ENCODE measurements at regions not wholly inside any gene's neighbourhood (a gene's known extent, or its start where the extent isn't known, plus 50 kb on each side); places are given as distances from the start of the nearest gene placed in this dataset.
A peak's percentile ranks its signal among the peaks of the same experiment; 100 is the strongest.
"Not testable (repeated sequence)": the region's sequence is repeated elsewhere in the genome, so short reads cannot be mapped to it uniquely, and the experiment has no call there.

DNA sequence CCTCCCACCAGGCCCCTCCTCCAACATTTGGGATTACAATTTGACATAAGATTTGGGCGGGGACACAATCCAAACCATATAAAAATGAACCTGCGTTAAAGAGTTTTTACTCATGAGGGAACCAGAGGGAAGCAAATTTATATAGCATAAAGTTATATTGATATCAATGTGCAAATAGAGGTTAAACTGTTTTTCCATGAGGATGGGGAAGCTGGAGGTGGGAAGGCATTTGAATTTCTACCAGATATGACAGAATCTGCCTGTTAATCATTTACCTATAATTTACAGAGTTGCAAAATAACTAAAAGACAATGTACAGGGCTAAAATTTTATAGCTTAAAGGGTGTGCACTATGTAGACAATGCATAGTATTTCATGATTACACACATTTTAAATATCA is 322.0 kb upstream of the FKBP1C start:
- no peak for DNase-seq

DNA sequence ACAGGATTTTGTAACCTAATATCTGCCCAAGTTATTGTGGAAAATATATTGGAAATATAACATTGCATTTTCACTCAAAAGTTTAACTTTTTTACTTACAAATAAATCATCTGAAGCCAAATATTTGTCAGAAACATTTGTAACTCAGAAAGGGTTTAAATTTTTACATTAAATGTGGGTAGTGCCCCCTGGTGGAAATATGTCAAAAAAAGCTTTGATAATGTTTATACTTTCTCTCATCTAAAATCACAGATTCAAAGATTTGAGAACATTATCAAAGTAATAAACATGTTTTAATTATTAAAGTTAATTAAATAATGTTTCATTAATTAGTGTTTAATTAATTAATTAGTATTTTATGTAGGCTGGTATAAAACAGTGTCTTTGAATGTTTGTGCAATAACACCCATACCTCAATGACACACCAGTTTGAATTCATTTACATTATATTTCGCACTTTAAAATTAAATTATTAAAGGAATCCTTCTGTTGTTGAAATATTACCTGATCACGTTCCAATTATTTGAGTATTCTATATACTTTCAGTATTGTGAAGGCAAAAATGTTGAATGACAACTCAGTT is 320.1 kb upstream of the FKBP1C start:
- DNase-seq: peak; percentile 12

DNA sequence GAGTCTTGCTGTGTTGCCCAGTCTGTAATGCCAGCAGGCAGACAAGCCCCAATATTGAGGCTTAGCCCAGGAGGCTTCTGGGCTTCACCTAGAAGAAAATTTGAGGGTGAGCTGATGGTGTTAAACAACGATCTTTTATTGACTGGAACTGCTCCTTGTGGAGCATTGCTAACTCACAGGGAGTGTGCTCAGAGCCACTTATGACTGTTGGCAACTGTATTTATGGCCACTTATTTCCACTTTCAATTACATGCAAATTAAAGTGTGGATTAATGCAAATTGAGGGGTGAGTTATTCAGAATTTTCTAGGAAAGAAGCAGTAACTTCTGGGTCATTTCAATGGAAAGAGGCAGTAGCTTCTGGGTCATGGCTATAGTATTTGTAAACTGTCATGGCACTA is 317.2 kb upstream of the FKBP1C start:
- DNase-seq: no peak

DNA sequence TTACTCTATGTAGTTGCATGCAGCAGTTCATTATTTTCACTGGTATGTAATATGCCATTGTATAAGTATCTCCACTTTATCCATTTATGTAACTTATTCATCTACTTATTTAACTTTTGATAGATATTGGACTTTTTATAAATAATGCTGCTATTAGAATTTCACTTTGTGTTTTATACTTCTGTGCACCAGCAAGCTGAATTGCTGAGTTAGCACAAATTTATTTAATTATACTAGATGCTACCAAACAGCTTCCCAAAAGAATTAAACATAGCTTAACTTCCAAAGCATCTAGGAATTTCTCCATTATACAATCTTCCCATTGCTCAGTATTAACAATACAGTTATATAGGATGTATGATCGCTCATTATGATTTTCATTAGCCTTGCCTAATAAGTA is 308.0 kb upstream of the FKBP1C start:
- no peak for DNase-seq

- DNase-seq: no peak
Measured at GRCh38 chr6:62904687-62905086, 306.6 kb upstream of the FKBP1C start.

DNA sequence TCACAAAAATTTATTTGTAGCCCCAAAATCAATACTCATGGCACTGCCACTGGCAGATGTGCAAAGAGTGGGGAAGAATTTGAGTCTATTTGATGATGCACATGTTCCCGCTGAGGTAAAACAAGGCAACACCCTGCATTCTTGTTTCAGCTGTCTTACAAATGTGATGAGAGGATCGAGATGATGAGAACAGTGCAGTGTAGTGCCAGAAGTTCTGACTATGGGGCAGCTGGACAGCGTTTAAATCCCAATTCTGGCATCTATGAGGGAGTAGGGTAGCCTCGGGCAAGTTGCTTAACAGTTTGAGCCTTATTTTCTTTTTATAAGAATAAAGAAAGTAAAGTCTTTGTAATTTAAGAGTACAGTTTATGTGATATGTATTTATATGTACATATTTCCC is 296.7 kb upstream of the FKBP1C start:
- DNase-seq: no peak

DNA sequence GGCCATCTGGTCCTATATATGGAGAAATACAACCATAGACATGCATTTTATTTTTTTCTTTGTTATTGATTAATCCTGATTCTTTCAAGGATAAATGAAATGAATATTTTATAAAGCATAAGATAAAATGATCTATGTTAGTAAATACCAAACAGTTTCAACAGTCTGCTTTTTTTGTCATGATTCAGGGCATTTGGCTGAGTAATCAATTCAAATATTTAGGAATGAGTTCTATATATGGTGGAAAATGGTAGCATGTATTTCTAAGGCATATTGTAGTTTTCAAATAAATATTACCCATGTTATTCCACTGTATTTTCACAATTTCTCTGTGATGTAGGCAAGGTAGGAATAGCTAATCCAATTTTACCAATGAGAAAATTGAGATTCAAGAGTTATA is 287.5 kb upstream of the FKBP1C start:
- DNase-seq: no peak

GRCh38 chr6:62940848-62941247 is 270.4 kb upstream of the FKBP1C start:
- no peak for DNase-seq

DNA sequence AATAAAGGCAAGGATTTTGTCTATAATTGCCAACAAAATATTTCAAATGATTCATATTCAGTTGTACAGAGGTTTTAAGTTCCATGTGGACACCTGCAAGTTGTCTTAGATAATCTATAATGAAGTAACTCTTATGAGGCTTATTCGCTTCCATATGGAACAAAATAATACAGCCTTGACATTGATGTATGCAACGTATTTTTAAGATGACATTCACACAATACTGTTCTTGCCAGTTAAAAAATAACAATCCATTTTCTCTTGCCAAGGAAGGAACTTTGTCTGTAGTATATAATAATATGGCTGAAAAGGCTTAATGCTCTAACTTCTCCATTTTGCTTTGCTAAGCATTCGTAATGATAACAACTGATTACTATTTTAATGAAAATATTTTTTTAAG is 269.3 kb upstream of the FKBP1C start:
- DNase-seq: no peak

- no peak for DNase-seq
Measured at GRCh38 chr6:62968834-62969233, 242.4 kb upstream of the FKBP1C start.

GRCh38 chr6:62971976-62972658 is 239.2 kb upstream of the FKBP1C start:
- DNase-seq: no peak

- no peak for DNase-seq
Measured at GRCh38 chr6:62974452-62974851, 236.8 kb upstream of the FKBP1C start.

- no peak for DNase-seq
Measured at GRCh38 chr6:62976566-62976965, 234.7 kb upstream of the FKBP1C start.

DNA sequence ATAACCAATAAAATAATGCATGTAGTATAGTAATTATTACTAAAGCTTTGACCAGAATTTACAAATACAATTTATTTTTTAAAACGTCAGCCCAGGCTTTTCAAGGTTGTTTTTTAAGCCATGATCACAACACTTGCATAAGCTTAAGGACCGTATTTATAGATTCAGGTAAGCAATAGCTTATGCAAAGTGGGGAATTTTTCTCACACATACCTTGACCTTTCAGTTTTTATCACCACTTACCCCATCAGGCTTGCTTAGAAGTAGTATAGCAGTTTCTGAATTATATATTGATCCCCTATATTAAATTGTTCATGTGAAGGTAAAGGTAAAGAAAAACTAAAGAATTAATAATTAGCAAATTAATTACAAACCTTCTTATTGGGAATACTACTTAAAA is 232.3 kb upstream of the FKBP1C start:
- DNase-seq: no peak

DNA sequence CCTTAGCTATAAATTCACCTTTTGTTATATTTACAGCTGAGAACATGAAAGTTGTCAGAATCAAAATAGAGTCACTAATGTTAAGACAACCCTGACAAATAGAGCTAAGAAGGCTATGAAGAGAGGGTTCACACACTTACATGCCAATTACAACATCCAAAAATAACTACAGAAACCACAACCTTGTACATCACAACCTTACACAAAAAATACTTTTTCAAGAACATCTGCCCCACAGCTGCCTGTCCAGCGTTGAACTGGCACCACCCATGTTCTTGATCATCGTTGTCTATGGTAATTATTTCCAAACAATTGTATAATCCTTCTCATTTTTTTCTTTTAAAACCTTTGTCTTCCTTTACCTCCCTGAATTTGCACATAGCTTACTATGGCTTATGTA is 231.2 kb upstream of the FKBP1C start:
- no peak for DNase-seq

- DNase-seq: no peak
Measured at GRCh38 chr6:62980724-62981123, 230.5 kb upstream of the FKBP1C start.

GRCh38 chr6:62982951-62983350 is 228.3 kb upstream of the FKBP1C start:
- DNase-seq: no peak

- DNase-seq: not testable (repeated sequence)
Measured at GRCh38 chr6:62991696-62992095, 219.6 kb upstream of the FKBP1C start.

- no peak for DNase-seq
Measured at GRCh38 chr6:62993951-62994350, 217.3 kb upstream of the FKBP1C start.

DNA sequence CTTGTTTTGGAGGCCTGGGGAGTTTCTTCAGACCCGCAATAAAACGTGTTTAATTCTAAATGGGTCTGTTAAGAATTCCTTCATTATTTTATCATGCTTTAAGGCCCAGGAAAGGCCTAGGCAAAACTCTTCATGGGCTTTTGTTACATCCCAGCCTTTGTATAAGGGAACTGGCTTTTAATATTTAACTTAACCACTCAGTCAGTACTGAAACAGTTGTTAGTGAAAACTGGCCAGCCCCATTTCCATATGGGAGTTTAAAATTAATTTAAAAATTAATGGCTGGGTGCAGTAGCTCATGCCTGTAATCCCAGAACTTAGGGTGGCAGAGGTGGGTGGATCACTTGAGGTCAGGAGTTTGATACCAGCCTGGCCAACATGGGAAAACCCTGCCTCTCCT is 213.2 kb upstream of the FKBP1C start:
- DNase-seq: no peak

DNA sequence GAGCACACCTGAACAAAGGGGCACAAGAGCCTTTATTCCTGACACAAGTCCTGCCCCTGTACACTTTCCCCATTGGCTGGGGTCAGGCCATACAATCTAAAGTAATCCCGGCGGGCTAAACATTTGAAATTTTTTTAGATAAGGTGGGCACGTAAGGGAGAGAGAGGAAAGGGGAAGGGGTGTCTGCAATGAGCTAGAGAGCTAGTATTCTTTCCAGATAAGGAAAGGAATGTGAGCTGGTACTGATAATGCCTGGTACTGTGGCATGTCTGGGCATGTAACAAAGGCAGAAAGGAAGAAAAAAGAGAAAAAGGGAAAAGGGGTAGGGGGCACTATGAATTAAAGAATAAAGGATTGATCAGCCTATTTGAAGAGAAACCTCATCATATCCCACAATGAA is 212.0 kb upstream of the FKBP1C start:
- not testable (repeated sequence) for DNase-seq

GRCh38 chr6:62999796-63000195 is 211.5 kb upstream of the FKBP1C start:
- no peak for DNase-seq

DNA sequence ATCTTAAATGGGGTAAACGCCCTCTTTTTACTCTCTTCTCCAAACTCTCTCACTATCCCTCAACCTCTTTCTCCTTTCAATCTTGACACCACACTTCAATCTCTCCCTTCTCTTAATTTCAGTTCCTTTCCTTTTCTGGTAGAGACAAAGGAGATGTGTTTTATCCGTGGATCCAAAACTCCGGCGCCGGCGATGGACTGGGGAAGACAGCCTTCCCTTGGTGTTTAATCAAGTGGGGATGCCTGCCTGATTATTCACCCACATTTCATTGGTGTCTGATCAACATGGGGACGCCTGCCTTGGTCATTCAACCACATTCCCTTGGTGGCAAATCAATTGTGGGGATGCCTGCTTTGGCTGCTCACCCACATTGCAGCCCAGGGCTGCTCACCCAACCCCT is 205.3 kb upstream of the FKBP1C start:
- not testable (repeated sequence) for DNase-seq

DNA sequence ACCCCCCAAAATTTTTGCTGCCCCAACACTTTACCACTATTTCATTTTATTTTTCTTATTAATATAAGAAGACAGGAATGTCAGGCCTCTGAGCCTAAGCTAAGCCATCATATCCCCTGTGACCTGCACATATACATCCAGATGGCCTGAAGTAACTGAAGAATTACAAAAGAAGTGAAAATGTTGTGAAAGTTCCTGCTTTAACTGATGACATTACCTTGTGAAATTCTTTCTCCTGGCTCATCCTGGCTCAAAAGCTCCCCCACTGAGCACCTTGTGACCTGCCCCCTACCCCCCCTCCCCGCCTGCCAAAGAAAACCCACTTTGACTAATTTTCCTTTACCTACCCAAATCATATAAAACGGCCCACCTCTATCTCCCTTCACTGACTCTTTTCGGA is 200.3 kb upstream of the FKBP1C start:
- not testable (repeated sequence) for DNase-seq

GRCh38 chr6:63014290-63014689 is 197.0 kb upstream of the FKBP1C start:
- no peak for DNase-seq
